ENCODE measurements at regions not wholly inside any gene's neighbourhood (a gene's known extent, or its start where the extent isn't known, plus 50 kb on each side); places are given as distances from the start of the nearest gene placed in this dataset.

- DNase-seq (ENCODE audit: low read depth in 2 of 2): no peak
Measured at GRCh38 chr4:183852910-183853547, 52.1 kb upstream of the STOX2 start.

GRCh38 chr4:183853548-183853940 lies 51.6 kb upstream of the STOX2 start:
- DNase-seq (ENCODE audit: low read depth in 2 of 2): no peak
